Smooth muscle cell (in vitro differentiated cells): ENCODE measurements at regions not wholly inside any gene's neighbourhood (a gene's known extent, or its start where the extent isn't known, plus 50 kb on each side); places are given as distances from the start of the nearest gene placed in this dataset.

ENCODE experiments used
- DNase-seq: peaks from one replicate; lab custom pipeline; 2025; ENCODE audit not compliant: unreplicated experiment; lab: John Stamatoyannopoulos, UW
- H2AFZ ChIP-seq: fragments of 200-600 bp; sonication (generic); 2 replicates; pipeline ENCODE4 v1.6.0; 2016; ENCODE audit warnings: antibody characterized with exemption, low read depth, mild to moderate bottlenecking
- H3F3A ChIP-seq: fragments of 200-600 bp; sonication (generic); 2 replicates; pipeline ENCODE4 v1.6.0; 2017; ENCODE audit warnings: antibody characterized with exemption, low read depth
- H3K27ac ChIP-seq: fragments of 200-600 bp; sonication (generic); 2 replicates; pipeline ENCODE4 v1.5.1; 2016; ENCODE audit warnings: low read depth, mild to moderate bottlenecking
- H3K27me3 ChIP-seq: fragments of 200-600 bp; sonication (generic); 2 replicates; pipeline ENCODE4 v1.6.1; 2016; ENCODE audit warnings: low read depth, mild to moderate bottlenecking
- H3K36me3 ChIP-seq: fragments of 200-600 bp; sonication (generic); 2 replicates; pipeline ENCODE4 v1.5.1; 2016; ENCODE audit warnings: low read depth
- H3K4me1 ChIP-seq: fragments of 200-600 bp; sonication (generic); 2 replicates; pipeline ENCODE4 v1.5.1; 2016; ENCODE audit warnings: low read depth
- H3K4me2 ChIP-seq: fragments of 200-600 bp; sonication (generic); 2 replicates; pipeline ENCODE4 v1.6.0; 2016; ENCODE audit warnings: mild to moderate bottlenecking
- H3K4me3 ChIP-seq: fragments of 200-600 bp; sonication (generic); 2 replicates; pipeline ENCODE4 v1.5.1; 2016; ENCODE audit warnings: mild to moderate bottlenecking
- H3K79me2 ChIP-seq: fragments of 200-600 bp; sonication (generic); 2 replicates; pipeline ENCODE4 v1.6.0; 2016; ENCODE audit warnings: low read depth, mild to moderate bottlenecking
- H3K9ac ChIP-seq: fragments of 200-600 bp; sonication (generic); 2 replicates; pipeline ENCODE4 v1.6.0; 2016; ENCODE audit warnings: low read depth
- H3K9me3 ChIP-seq: fragments of 200-600 bp; sonication (generic); replicated peaks from 2 replicates; pipeline ENCODE4 v1.5.1; 2016; ENCODE audit warnings: low read depth
- H4K20me1 ChIP-seq: fragments of 200-600 bp; sonication (generic); 2 replicates; pipeline ENCODE4 v1.6.0; 2016; ENCODE audit warnings: low read depth
- WGBS: methylation state at CpG from one replicate; pipeline ENCODE4 v1.1.7; 2016; ENCODE audit warnings: low lambda C conversion rate; 5-methylcytosine and 5-hydroxymethylcytosine counted together
- TF ChIP-seq, protein P1 (sequence below): fragments of 200-600 bp; sonication (generic); IDR thresholded peaks from 2 replicates; pipeline ENCODE4 v1.5.1; 2017; ENCODE audit warnings: borderline replicate concordance, mild to moderate bottlenecking, antibody characterized with exemption; ENCODE audit not compliant: insufficient read depth, poor library complexity, severe bottlenecking

DNA sequence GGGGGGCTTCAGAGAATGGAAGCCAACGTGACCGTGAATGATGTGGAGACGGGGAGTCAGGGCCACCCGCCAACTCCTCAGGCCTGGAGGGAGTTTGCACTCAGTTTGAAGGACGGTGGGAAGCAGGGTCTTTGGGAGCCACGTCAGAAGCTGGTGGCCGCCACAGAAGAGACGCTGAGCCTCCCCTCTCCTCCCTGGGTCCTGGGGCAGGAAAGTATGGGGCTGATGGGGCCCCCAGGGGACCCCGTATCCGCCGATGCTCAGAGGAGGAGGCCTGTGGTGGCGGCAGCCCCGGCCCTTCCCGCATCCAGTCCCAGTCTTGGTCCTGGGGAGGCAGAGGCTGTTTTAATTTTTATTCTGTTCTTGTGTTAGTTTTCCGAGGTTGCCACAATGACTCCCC is 188.6 kb upstream of the C1orf174 start:
- no peak overlapping the region for H3K4me3 ChIP-seq
- H3K9me3 ChIP-seq = no peaks in the 10 kb centered on the region
- no peaks in the 10 kb centered on the region for H3K36me3 ChIP-seq
- no peaks in the 10 kb centered on the region for H3K27me3 ChIP-seq
- DNase-seq = no peak
- no peak overlapping the region for H2AFZ ChIP-seq
- H3K4me2 ChIP-seq = no peak overlapping the region
- no peaks in the 10 kb centered on the region for H3K79me2 ChIP-seq
- WGBS = 94% methylated on average over 15 of the region's 15 CpGs
- no peak overlapping the region for H3K27ac ChIP-seq
- H3F3A ChIP-seq = no peaks in the 10 kb centered on the region
- TF ChIP-seq, protein P1, sequence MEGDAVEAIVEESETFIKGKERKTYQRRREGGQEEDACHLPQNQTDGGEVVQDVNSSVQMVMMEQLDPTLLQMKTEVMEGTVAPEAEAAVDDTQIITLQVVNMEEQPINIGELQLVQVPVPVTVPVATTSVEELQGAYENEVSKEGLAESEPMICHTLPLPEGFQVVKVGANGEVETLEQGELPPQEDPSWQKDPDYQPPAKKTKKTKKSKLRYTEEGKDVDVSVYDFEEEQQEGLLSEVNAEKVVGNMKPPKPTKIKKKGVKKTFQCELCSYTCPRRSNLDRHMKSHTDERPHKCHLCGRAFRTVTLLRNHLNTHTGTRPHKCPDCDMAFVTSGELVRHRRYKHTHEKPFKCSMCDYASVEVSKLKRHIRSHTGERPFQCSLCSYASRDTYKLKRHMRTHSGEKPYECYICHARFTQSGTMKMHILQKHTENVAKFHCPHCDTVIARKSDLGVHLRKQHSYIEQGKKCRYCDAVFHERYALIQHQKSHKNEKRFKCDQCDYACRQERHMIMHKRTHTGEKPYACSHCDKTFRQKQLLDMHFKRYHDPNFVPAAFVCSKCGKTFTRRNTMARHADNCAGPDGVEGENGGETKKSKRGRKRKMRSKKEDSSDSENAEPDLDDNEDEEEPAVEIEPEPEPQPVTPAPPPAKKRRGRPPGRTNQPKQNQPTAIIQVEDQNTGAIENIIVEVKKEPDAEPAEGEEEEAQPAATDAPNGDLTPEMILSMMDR = no peak
- no peak overlapping the region for H3K9ac ChIP-seq
- H3K4me1 ChIP-seq = no peaks in the 10 kb centered on the region
- no peaks in the 10 kb centered on the region for H4K20me1 ChIP-seq

DNA sequence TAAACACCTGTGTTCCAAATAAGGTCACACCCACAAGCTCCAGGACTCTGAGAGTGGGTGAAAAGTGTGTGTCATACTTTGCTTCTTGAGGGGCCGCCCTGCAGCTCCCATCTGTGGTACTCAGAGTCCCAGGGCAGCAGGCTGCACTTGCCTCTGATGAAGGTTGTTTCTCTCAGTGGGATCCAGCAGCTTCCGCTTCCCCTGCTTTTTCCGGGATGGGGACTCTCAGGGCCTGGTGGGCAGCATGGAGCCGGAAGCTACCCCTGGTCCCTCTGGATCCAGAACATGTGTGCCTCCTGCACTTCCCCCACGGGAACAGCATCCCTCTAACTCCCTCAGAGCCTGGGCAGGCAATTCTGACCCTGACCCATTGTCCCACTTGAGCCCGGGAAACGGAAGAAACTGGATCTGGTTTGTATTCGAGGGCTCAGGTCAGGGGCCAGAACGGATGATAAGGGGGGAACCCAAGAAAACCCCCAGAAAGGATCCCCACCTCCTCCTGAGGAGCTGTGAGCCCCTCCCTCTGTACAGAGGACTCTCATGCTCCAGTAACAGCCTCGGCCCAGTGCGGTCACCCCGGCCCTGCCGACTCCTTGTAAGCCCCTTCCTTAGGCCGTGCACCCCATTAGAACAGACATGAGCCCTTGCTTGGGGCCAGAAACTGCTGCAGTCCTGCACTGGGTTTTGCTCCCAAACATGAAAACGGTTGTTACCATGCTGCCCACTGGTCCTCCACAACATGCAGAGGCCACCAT is 189.5 kb upstream of the C1orf174 start:
- no peaks in the 10 kb centered on the region for H3K9me3 ChIP-seq
- TF ChIP-seq, protein P1 = no peak

DNA sequence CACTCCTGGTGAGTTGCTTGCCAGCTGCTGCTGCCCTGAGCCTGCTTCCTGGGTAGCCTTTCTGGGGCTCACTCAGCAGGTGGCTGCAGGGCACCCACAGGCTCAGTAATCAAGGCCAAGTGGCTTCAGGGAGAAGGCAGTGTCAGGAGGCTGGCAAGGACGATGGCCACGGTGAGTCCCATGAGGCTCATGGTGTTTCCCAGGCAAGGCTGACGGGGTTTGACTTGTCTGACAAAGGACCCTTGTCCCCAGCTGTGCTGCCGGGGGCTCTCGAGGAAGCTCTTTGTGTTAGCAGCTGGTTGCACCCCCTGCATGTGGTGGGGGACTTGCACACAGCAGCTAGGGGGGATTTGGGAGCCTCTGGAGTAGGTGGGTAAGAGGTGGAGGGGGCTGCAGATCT is 190.5 kb upstream of the C1orf174 start:
- Histone ChIP-seq H3K4me1 (no peaks in the 10 kb centered on the region), H3F3A (no peaks in the 10 kb centered on the region), H3K27me3 (no peaks in the 10 kb centered on the region), H3K9ac (no peak overlapping the region), H3K79me2 (no peaks in the 10 kb centered on the region), H3K9me3 (no peaks in the 10 kb centered on the region), H3K4me2 (no peak overlapping the region), H3K36me3 (no peaks in the 10 kb centered on the region), H2AFZ (no peak overlapping the region), H3K27ac (no peak overlapping the region), H3K4me3 (no peak overlapping the region), H4K20me1 (no peaks in the 10 kb centered on the region)
- 78% methylated on average over 5 of the region's 5 CpGs for WGBS
- DNase-seq = no peak
- TF ChIP-seq, protein P1 = no peak

More for the DNA sequence above, 189.5 kb upstream of the C1orf174 start:
- no peaks in the 10 kb centered on the region for H3K4me1 ChIP-seq
- no peak for DNase-seq
- no peak overlapping the region for H3K4me3 ChIP-seq
- H3F3A ChIP-seq = no peaks in the 10 kb centered on the region
- no peaks in the 10 kb centered on the region for H3K27me3 ChIP-seq
- WGBS = 86% methylated on average over 15 of the region's 15 CpGs
- no peaks in the 10 kb centered on the region for H4K20me1 ChIP-seq
- H3K4me2 ChIP-seq = no peak overlapping the region
- no peak overlapping the region for H2AFZ ChIP-seq
- no peak overlapping the region for H3K27ac ChIP-seq
- no peak overlapping the region for H3K9ac ChIP-seq
- no peaks in the 10 kb centered on the region for H3K79me2 ChIP-seq
- H3K36me3 ChIP-seq = no peaks in the 10 kb centered on the region
